ENCODE measurements at regions not wholly inside any gene's neighbourhood (a gene's known extent, or its start where the extent isn't known, plus 50 kb on each side); places are given as distances from the start of the nearest gene placed in this dataset.

- Histone ChIP-seq H3K9me3 (ENCODE audit: control insufficient read depth in 3 of 3, low read length in 3 of 3) (no peaks in the 10 kb centered on the region), H3K4me1 (ENCODE audit: control insufficient read depth in 3 of 3, insufficient read depth in 3 of 3, low read length in 3 of 3) (no peaks in the 10 kb centered on the region), H3K27me3 (ENCODE audit: control insufficient read depth in 3 of 3, insufficient read depth in 3 of 3, low read length in 3 of 3) (no peaks in the 10 kb centered on the region), H3K4me3 (ENCODE audit: low read length in 3 of 3) (no peak overlapping the region), H3K27ac (ENCODE audit: low read depth, low read length) (no peak overlapping the region), H3K9ac (ENCODE audit: low read depth in 1 of 3, low read length in 3 of 3) (no peak overlapping the region), H3K36me3 (ENCODE audit: control insufficient read depth in 3 of 3, insufficient read depth in 3 of 3, low read length in 3 of 3) (no peaks in the 10 kb centered on the region)
Measured at GRCh38 chr11:87974797-87975196, 200.4 kb downstream of the RAB38 start.

GRCh38 chr11:87972133-87972532 lies 203.1 kb downstream of the RAB38 start:
- no peaks in the 10 kb centered on the region for H3K36me3 ChIP-seq (ENCODE audit: control insufficient read depth in 3 of 3, insufficient read depth in 3 of 3, low read length in 3 of 3)
- H3K9ac ChIP-seq (ENCODE audit: low read depth in 1 of 3, low read length in 3 of 3), result no peak overlapping the region
- H3K27ac ChIP-seq (ENCODE audit: low read depth, low read length), result no peak overlapping the region
- no peaks in the 10 kb centered on the region for H3K27me3 ChIP-seq (ENCODE audit: control insufficient read depth in 3 of 3, insufficient read depth in 3 of 3, low read length in 3 of 3)
- no peaks in the 10 kb centered on the region for H3K4me1 ChIP-seq (ENCODE audit: control insufficient read depth in 3 of 3, insufficient read depth in 3 of 3, low read length in 3 of 3)
- H3K4me3 ChIP-seq (ENCODE audit: low read length in 3 of 3), result no peak overlapping the region
- no peaks in the 10 kb centered on the region for H3K9me3 ChIP-seq (ENCODE audit: control insufficient read depth in 3 of 3, low read length in 3 of 3)

GRCh38 chr11:87971354-87971753 lies 203.9 kb downstream of the RAB38 start:
- no peaks in the 10 kb centered on the region for H3K36me3 ChIP-seq (ENCODE audit: control insufficient read depth in 3 of 3, insufficient read depth in 3 of 3, low read length in 3 of 3)
- H3K9ac ChIP-seq (ENCODE audit: low read depth in 1 of 3, low read length in 3 of 3), result no peak overlapping the region
- no peak overlapping the region for H3K27ac ChIP-seq (ENCODE audit: low read depth, low read length)
- no peaks in the 10 kb centered on the region for H3K4me1 ChIP-seq (ENCODE audit: control insufficient read depth in 3 of 3, insufficient read depth in 3 of 3, low read length in 3 of 3)
- no peak overlapping the region for H3K4me3 ChIP-seq (ENCODE audit: low read length in 3 of 3)
- H3K9me3 ChIP-seq (ENCODE audit: control insufficient read depth in 3 of 3, low read length in 3 of 3), result no peaks in the 10 kb centered on the region
- H3K27me3 ChIP-seq (ENCODE audit: control insufficient read depth in 3 of 3, insufficient read depth in 3 of 3, low read length in 3 of 3), result no peaks in the 10 kb centered on the region

- H3K9ac ChIP-seq (ENCODE audit: low read depth in 1 of 3, low read length in 3 of 3), result no peak overlapping the region
- no peaks in the 10 kb centered on the region for H3K36me3 ChIP-seq (ENCODE audit: control insufficient read depth in 3 of 3, insufficient read depth in 3 of 3, low read length in 3 of 3)
- no peaks in the 10 kb centered on the region for H3K4me1 ChIP-seq (ENCODE audit: control insufficient read depth in 3 of 3, insufficient read depth in 3 of 3, low read length in 3 of 3)
- no peaks in the 10 kb centered on the region for H3K9me3 ChIP-seq (ENCODE audit: control insufficient read depth in 3 of 3, low read length in 3 of 3)
- H3K4me3 ChIP-seq (ENCODE audit: low read length in 3 of 3), result no peak overlapping the region
- H3K27me3 ChIP-seq (ENCODE audit: control insufficient read depth in 3 of 3, insufficient read depth in 3 of 3, low read length in 3 of 3), result no peaks in the 10 kb centered on the region
- no peak overlapping the region for H3K27ac ChIP-seq (ENCODE audit: low read depth, low read length)
Measured at GRCh38 chr11:87970762-87971161, 204.5 kb downstream of the RAB38 start.

- Histone ChIP-seq H3K9me3 (ENCODE audit: control insufficient read depth in 3 of 3, low read length in 3 of 3) (no peaks in the 10 kb centered on the region), H3K4me3 (ENCODE audit: low read length in 3 of 3) (no peak overlapping the region), H3K27me3 (ENCODE audit: control insufficient read depth in 3 of 3, insufficient read depth in 3 of 3, low read length in 3 of 3) (no peaks in the 10 kb centered on the region), H3K9ac (ENCODE audit: low read depth in 1 of 3, low read length in 3 of 3) (no peak overlapping the region), H3K4me1 (ENCODE audit: control insufficient read depth in 3 of 3, insufficient read depth in 3 of 3, low read length in 3 of 3) (no peaks in the 10 kb centered on the region), H3K27ac (ENCODE audit: low read depth, low read length) (no peak overlapping the region), H3K36me3 (ENCODE audit: control insufficient read depth in 3 of 3, insufficient read depth in 3 of 3, low read length in 3 of 3) (no peaks in the 10 kb centered on the region)
Measured at GRCh38 chr11:87967459-87967858, 207.8 kb downstream of the RAB38 start.

GRCh38 chr11:87966694-87967093 lies 208.5 kb downstream of the RAB38 start:
- Histone ChIP-seq H3K27ac (ENCODE audit: low read depth, low read length) (no peak overlapping the region), H3K4me1 (ENCODE audit: control insufficient read depth in 3 of 3, insufficient read depth in 3 of 3, low read length in 3 of 3) (no peaks in the 10 kb centered on the region), H3K36me3 (ENCODE audit: control insufficient read depth in 3 of 3, insufficient read depth in 3 of 3, low read length in 3 of 3) (no peaks in the 10 kb centered on the region), H3K9ac (ENCODE audit: low read depth in 1 of 3, low read length in 3 of 3) (no peak overlapping the region), H3K4me3 (ENCODE audit: low read length in 3 of 3) (no peak overlapping the region), H3K9me3 (ENCODE audit: control insufficient read depth in 3 of 3, low read length in 3 of 3) (no peaks in the 10 kb centered on the region), H3K27me3 (ENCODE audit: control insufficient read depth in 3 of 3, insufficient read depth in 3 of 3, low read length in 3 of 3) (no peaks in the 10 kb centered on the region)

- H3K27ac ChIP-seq (ENCODE audit: low read depth, low read length), result no peak overlapping the region
- no peaks in the 10 kb centered on the region for H3K4me1 ChIP-seq (ENCODE audit: control insufficient read depth in 3 of 3, insufficient read depth in 3 of 3, low read length in 3 of 3)
- H3K9ac ChIP-seq (ENCODE audit: low read depth in 1 of 3, low read length in 3 of 3), result no peak overlapping the region
- no peak overlapping the region for H3K4me3 ChIP-seq (ENCODE audit: low read length in 3 of 3)
- H3K9me3 ChIP-seq (ENCODE audit: control insufficient read depth in 3 of 3, low read length in 3 of 3), result no peaks in the 10 kb centered on the region
- H3K36me3 ChIP-seq (ENCODE audit: control insufficient read depth in 3 of 3, insufficient read depth in 3 of 3, low read length in 3 of 3), result no peaks in the 10 kb centered on the region
- no peaks in the 10 kb centered on the region for H3K27me3 ChIP-seq (ENCODE audit: control insufficient read depth in 3 of 3, insufficient read depth in 3 of 3, low read length in 3 of 3)
Measured at GRCh38 chr11:87966216-87966615, 209.0 kb downstream of the RAB38 start.

GRCh38 chr11:87961606-87962005 lies 213.6 kb downstream of the RAB38 start:
- Histone ChIP-seq H3K4me3 (ENCODE audit: low read length in 3 of 3) (no peak overlapping the region), H3K9me3 (ENCODE audit: control insufficient read depth in 3 of 3, low read length in 3 of 3) (no peaks in the 10 kb centered on the region), H3K36me3 (ENCODE audit: control insufficient read depth in 3 of 3, insufficient read depth in 3 of 3, low read length in 3 of 3) (no peaks in the 10 kb centered on the region), H3K9ac (ENCODE audit: low read depth in 1 of 3, low read length in 3 of 3) (no peak overlapping the region), H3K27ac (ENCODE audit: low read depth, low read length) (no peak overlapping the region), H3K4me1 (ENCODE audit: control insufficient read depth in 3 of 3, insufficient read depth in 3 of 3, low read length in 3 of 3) (no peaks in the 10 kb centered on the region), H3K27me3 (ENCODE audit: control insufficient read depth in 3 of 3, insufficient read depth in 3 of 3, low read length in 3 of 3) (no peaks in the 10 kb centered on the region)

GRCh38 chr11:87957961-87958360 lies 217.3 kb downstream of the RAB38 start:
- H3K27me3 ChIP-seq (ENCODE audit: control insufficient read depth in 3 of 3, insufficient read depth in 3 of 3, low read length in 3 of 3), result no peaks in the 10 kb centered on the region
- H3K9me3 ChIP-seq (ENCODE audit: control insufficient read depth in 3 of 3, low read length in 3 of 3), result no peaks in the 10 kb centered on the region
- H3K9ac ChIP-seq (ENCODE audit: low read depth in 1 of 3, low read length in 3 of 3), result no peak overlapping the region
- no peak overlapping the region for H3K27ac ChIP-seq (ENCODE audit: low read depth, low read length)
- H3K4me3 ChIP-seq (ENCODE audit: low read length in 3 of 3), result no peak overlapping the region
- H3K36me3 ChIP-seq (ENCODE audit: control insufficient read depth in 3 of 3, insufficient read depth in 3 of 3, low read length in 3 of 3), result no peaks in the 10 kb centered on the region
- no peaks in the 10 kb centered on the region for H3K4me1 ChIP-seq (ENCODE audit: control insufficient read depth in 3 of 3, insufficient read depth in 3 of 3, low read length in 3 of 3)

GRCh38 chr11:87954476-87954875 lies 220.8 kb downstream of the RAB38 start:
- Histone ChIP-seq H3K36me3 (ENCODE audit: control insufficient read depth in 3 of 3, insufficient read depth in 3 of 3, low read length in 3 of 3) (no peaks in the 10 kb centered on the region), H3K9ac (ENCODE audit: low read depth in 1 of 3, low read length in 3 of 3) (no peak overlapping the region), H3K9me3 (ENCODE audit: control insufficient read depth in 3 of 3, low read length in 3 of 3) (no peaks in the 10 kb centered on the region), H3K4me1 (ENCODE audit: control insufficient read depth in 3 of 3, insufficient read depth in 3 of 3, low read length in 3 of 3) (no peaks in the 10 kb centered on the region), H3K27me3 (ENCODE audit: control insufficient read depth in 3 of 3, insufficient read depth in 3 of 3, low read length in 3 of 3) (no peaks in the 10 kb centered on the region), H3K4me3 (ENCODE audit: low read length in 3 of 3) (no peak overlapping the region), H3K27ac (ENCODE audit: low read depth, low read length) (no peak overlapping the region)

- Histone ChIP-seq H3K27me3 (ENCODE audit: control insufficient read depth in 3 of 3, insufficient read depth in 3 of 3, low read length in 3 of 3) (no peaks in the 10 kb centered on the region), H3K27ac (ENCODE audit: low read depth, low read length) (no peak overlapping the region), H3K9ac (ENCODE audit: low read depth in 1 of 3, low read length in 3 of 3) (no peak overlapping the region), H3K9me3 (ENCODE audit: control insufficient read depth in 3 of 3, low read length in 3 of 3) (no peaks in the 10 kb centered on the region), H3K4me3 (ENCODE audit: low read length in 3 of 3) (no peak overlapping the region), H3K4me1 (ENCODE audit: control insufficient read depth in 3 of 3, insufficient read depth in 3 of 3, low read length in 3 of 3) (no peaks in the 10 kb centered on the region), H3K36me3 (ENCODE audit: control insufficient read depth in 3 of 3, insufficient read depth in 3 of 3, low read length in 3 of 3) (no peaks in the 10 kb centered on the region)
Measured at GRCh38 chr11:87942786-87943185, 232.5 kb downstream of the RAB38 start.
